ENCODE measurements at regions not wholly inside any gene's neighbourhood (a gene's known extent, or its start where the extent isn't known, plus 50 kb on each side); places are given as distances from the start of the nearest gene placed in this dataset.

DNA sequence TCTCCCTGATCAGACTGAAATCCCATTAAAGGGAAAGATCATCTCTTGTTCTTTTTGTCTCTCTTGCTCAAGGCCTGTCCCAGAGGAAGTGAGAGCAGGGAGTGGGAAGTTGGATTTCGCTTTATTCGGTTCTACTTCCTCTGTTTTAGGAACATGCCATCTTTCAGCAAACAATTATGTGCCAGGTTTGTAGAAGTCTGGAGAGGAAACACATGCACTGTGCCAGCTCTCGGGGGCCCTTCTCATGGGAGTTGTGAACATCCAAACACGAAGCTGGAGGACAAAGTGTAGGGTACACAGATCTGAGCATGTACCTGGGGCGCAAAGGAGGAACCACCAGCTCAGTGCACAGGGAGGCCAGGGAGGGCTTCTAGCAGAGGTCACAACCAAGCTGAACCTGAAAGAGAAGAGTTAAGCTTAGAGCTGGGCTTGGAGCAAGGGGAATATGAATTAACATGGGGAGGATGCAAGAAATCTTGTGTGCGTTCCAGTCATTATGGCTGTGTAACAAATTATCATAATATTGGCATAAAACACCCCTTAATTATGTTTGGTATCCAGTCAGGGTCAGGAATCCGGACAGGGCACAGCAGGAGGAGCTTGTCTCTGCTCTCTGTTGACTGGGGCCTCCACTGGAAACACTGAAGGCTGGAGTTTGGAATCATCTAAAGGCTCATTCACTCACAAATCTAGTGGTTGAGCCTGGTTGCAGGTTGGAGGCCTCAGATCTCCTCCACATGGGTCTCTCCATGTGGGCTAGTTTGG is 128.6 kb downstream of the ZFP36L2 start:
- TF ChIP-seq, protein P1, sequence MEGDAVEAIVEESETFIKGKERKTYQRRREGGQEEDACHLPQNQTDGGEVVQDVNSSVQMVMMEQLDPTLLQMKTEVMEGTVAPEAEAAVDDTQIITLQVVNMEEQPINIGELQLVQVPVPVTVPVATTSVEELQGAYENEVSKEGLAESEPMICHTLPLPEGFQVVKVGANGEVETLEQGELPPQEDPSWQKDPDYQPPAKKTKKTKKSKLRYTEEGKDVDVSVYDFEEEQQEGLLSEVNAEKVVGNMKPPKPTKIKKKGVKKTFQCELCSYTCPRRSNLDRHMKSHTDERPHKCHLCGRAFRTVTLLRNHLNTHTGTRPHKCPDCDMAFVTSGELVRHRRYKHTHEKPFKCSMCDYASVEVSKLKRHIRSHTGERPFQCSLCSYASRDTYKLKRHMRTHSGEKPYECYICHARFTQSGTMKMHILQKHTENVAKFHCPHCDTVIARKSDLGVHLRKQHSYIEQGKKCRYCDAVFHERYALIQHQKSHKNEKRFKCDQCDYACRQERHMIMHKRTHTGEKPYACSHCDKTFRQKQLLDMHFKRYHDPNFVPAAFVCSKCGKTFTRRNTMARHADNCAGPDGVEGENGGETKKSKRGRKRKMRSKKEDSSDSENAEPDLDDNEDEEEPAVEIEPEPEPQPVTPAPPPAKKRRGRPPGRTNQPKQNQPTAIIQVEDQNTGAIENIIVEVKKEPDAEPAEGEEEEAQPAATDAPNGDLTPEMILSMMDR (conservative IDR thresholded peaks at IDR 0.05; ENCODE audit: low read depth, low read length), result no peak
- no peak for TF ChIP-seq EZH2 (IDR thresholded peaks at IDR 0.05; ENCODE audit: borderline replicate concordance, low read depth, low read length, poor library complexity, severe bottlenecking)
